ENCODE measurements at regions not wholly inside any gene's neighbourhood (a gene's known extent, or its start where the extent isn't known, plus 50 kb on each side); places are given as distances from the start of the nearest gene placed in this dataset.

DNA sequence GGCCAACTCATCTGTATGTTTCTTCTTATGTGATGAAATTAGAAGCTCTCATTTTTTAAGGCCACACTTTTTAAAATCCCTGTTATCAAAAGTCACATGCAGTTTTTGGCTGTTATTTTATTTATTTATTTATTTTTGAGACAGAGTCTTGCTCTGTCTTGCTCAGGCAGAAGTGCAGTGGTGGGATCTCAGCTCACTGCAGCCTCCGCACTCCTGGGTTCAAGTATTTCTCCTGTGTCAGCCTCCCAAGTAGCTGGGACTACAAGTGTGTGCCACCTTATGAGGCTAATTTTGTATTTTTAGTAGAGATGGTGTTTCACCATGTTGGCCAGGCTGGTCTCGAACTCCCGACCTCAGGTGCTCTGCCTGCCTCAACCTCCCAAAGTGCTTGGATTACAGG lies 1434.5 kb downstream of the LRFN5 start:
- TF ChIP-seq POLR2A (IDR thresholded peaks at IDR 0.05) (no peak), POLR2AphosphoS5 (IDR thresholded peaks at IDR 0.05; ENCODE audit: insufficient read depth in 1 of 2, low read depth in 1 of 2) (no peak)
- TF ChIP-seq, protein P1, sequence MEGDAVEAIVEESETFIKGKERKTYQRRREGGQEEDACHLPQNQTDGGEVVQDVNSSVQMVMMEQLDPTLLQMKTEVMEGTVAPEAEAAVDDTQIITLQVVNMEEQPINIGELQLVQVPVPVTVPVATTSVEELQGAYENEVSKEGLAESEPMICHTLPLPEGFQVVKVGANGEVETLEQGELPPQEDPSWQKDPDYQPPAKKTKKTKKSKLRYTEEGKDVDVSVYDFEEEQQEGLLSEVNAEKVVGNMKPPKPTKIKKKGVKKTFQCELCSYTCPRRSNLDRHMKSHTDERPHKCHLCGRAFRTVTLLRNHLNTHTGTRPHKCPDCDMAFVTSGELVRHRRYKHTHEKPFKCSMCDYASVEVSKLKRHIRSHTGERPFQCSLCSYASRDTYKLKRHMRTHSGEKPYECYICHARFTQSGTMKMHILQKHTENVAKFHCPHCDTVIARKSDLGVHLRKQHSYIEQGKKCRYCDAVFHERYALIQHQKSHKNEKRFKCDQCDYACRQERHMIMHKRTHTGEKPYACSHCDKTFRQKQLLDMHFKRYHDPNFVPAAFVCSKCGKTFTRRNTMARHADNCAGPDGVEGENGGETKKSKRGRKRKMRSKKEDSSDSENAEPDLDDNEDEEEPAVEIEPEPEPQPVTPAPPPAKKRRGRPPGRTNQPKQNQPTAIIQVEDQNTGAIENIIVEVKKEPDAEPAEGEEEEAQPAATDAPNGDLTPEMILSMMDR (IDR thresholded peaks at IDR 0.05): no peak
